HG03460 (cell line): ENCODE measurements at regions not wholly inside any gene's neighbourhood (a gene's known extent, or its start where the extent isn't known, plus 50 kb on each side); places are given as distances from the start of the nearest gene placed in this dataset.

Experiments used
- ATAC-seq: cut with Tn5 transposase; IDR thresholded peaks from one replicate; pipeline ENCODE4 v1.9.1; 2021; ENCODE audit not compliant: unreplicated experiment

DNA sequence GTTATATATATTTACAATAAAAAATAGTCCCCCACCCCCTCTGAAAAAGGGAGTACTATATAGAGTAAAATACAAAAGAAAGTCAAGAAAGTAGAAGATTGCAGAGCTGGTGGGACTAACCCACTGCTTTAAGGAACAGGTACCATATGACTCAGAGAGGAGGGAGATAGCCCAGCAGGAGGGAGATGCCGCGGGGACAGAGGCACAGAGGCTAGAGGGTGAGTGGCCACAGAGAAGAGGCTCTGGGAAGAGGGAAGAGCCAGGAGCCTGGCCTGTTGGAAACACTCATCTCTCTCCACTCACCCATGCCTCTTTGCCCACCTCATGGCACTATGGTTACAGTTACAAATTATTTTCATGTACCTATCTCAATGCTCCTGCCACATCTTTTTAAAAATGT, 53.6 kb upstream of the LYVE1 start:
- ATAC-seq = no peak

DNA sequence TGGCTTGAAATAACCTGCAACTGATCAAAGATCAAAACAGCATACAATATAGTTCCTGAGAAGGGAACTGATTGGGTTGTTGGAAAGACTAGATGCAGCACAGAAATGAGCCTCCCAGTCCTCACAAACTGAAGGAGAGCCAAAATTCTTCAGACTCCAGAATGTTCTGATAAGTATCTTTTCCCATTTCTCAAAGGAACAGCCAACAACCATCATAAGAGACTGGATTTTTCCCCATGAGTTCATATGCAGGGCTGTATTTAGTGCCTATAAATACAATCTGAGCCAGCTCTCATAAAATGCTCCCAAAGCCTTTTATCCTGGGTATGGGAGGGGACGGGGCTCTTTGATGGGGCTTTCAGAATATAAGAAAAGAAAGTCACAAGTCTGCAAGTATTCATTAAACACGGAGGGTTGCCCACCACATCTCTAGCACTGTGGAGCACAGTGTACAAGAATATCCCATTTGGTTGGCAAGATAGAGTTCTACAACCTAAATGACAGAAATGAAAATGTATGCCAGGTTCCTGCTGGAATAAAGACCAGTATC, 50.7 kb upstream of the LYVE1 start:
- no peak for ATAC-seq

DNA sequence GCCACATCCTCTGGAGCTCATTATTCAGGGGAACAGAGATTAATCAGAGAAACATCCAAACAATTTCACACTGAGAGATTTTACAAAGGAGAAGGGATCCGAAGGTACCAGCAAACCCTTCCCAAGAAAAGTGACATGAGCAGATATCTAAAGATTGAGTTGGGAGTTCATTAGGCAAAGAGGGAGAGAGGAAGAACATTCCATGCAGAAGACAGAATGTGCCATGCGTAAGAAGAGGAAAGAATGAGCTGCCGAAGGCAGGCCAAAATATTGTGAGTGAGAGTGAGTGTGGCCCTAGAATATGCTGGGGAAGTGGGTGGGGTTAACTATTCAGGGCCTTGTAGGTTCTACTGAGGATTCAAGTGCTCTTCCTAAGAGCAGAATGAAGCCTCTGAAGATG, 50.0 kb upstream of the LYVE1 start:
- ATAC-seq = no peak
